ENCODE measurements at regions not wholly inside any gene's neighbourhood (a gene's known extent, or its start where the extent isn't known, plus 50 kb on each side); places are given as distances from the start of the nearest gene placed in this dataset.

DNA sequence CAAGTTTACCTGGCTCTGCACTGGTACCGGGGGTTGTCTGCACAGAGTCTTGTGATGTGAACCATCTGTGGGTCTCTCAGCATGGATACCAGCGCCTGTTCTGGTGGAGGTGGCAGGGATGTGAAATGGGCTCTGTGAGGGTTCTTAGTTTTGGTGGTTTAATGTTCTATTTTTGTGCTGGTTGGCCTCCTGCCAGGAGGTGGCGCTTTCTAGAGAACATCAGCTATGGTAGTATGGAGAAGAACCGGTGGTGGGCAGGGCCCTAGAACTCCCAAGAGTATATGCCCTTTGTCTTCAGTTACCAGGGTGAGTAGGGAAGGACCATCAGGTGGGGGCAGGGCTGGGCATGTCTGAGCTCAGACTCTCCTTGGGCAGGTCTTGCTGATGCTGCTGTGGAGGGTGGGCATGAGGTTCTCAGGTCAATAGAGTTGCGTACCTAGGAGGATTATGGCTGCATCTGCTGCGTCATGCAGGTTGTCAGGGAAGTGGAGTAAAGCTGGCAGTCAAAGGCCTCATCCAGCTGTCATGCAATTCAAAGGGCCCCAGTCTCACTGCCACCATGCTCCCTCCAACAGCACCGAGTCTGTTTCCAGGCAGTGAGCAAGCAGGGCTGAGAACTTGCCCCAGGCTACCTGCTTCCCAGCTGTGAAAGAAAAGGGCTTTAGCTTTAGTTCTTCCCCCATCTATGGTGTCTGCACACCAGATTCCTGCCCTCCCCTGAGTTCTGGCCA is 278.0 kb downstream of the METTL4 start:
- TF ChIP-seq POLR2AphosphoS5 (IDR thresholded peaks at IDR 0.05; ENCODE audit: borderline replicate concordance, low read depth, low read length) (no peak), EZH2 (IDR thresholded peaks at IDR 0.05) (no peak), FOXP2 (optimal IDR thresholded peaks at IDR 0.05; ENCODE audit: control extremely low read depth, extremely low read length, insufficient read depth) (no peak)
